Renal cortical epithelial cell (primary cell): ENCODE measurements at regions not wholly inside any gene's neighbourhood (a gene's known extent, or its start where the extent isn't known, plus 50 kb on each side); places are given as distances from the start of the nearest gene placed in this dataset.
A peak's percentile ranks its signal among the peaks of the same experiment; 100 is the strongest.

Source experiments
- DNase-seq: peaks from one replicate; pipeline ENCODE4 v3.0.0-alpha.2; 2011; ENCODE audit warnings: low read depth

GRCh38 chr12:78696267-78696666 lies 168.3 kb upstream of the SYT1 start:
- no peak for DNase-seq

GRCh38 chr12:78697817-78698415 lies 166.7 kb upstream of the SYT1 start:
- peak; percentile 56 for DNase-seq

- peak; percentile 46 for DNase-seq
Measured at GRCh38 chr12:78698747-78699146, 165.8 kb upstream of the SYT1 start.

- DNase-seq = no peak
Measured at GRCh38 chr12:78700565-78700964, 164.0 kb upstream of the SYT1 start.

GRCh38 chr12:78703820-78704525 lies 160.6 kb upstream of the SYT1 start:
- DNase-seq = peak; percentile 95

- DNase-seq = no peak
Measured at GRCh38 chr12:78711954-78712353, 152.6 kb upstream of the SYT1 start.

GRCh38 chr12:78712834-78713481 lies 151.6 kb upstream of the SYT1 start:
- no peak for DNase-seq

- DNase-seq = no peak
Measured at GRCh38 chr12:78719721-78720120, 144.9 kb upstream of the SYT1 start.

- DNase-seq = no peak
Measured at GRCh38 chr12:78721906-78722305, 142.7 kb upstream of the SYT1 start.

- DNase-seq = no peak
Measured at GRCh38 chr12:78725033-78725432, 139.5 kb upstream of the SYT1 start.

- DNase-seq = peak; percentile 8
Measured at GRCh38 chr12:78725951-78726580, 138.5 kb upstream of the SYT1 start.

- DNase-seq = no peak
Measured at GRCh38 chr12:78726854-78727253, 137.7 kb upstream of the SYT1 start.

GRCh38 chr12:78732481-78732880 lies 132.1 kb upstream of the SYT1 start:
- no peak for DNase-seq

GRCh38 chr12:78739653-78740052 lies 124.9 kb upstream of the SYT1 start:
- DNase-seq = no peak

GRCh38 chr12:78746001-78746400 lies 118.6 kb upstream of the SYT1 start:
- no peak for DNase-seq

GRCh38 chr12:78753058-78753457 lies 111.5 kb upstream of the SYT1 start:
- DNase-seq = no peak

- no peak for DNase-seq
Measured at GRCh38 chr12:78756936-78757335, 107.6 kb upstream of the SYT1 start.

- DNase-seq = peak; percentile 16
Measured at GRCh38 chr12:78759367-78759766, 105.2 kb upstream of the SYT1 start.

- no peak for DNase-seq
Measured at GRCh38 chr12:78760906-78761305, 103.7 kb upstream of the SYT1 start.

- no peak for DNase-seq
Measured at GRCh38 chr12:78764913-78765312, 99.7 kb upstream of the SYT1 start.

GRCh38 chr12:78767264-78767981 lies 97.2 kb upstream of the SYT1 start:
- DNase-seq = peak; percentile 6

- no peak for DNase-seq
Measured at GRCh38 chr12:78778339-78778738, 86.2 kb upstream of the SYT1 start.
